GM12878 (cell line): ENCODE measurements at regions not wholly inside any gene's neighbourhood (a gene's known extent, or its start where the extent isn't known, plus 50 kb on each side); places are given as distances from the start of the nearest gene placed in this dataset.

Experiments
- BCL3 ChIP-seq: IDR thresholded peaks from 2 replicates; pipeline ENCODE4 v1.6.1; 2011; ENCODE audit warnings: borderline replicate concordance, low read depth, mild to moderate bottlenecking, moderate library complexity, low read length; ENCODE audit not compliant: insufficient read depth, poor library complexity, severe bottlenecking
- BMI1 ChIP-seq: fragments of 450-650 bp; IDR thresholded peaks from 2 replicates; pipeline ENCODE4 v1.6.1; 2016; ENCODE audit warnings: mild to moderate bottlenecking, moderate library complexity, borderline replicate concordance
- DPF2 ChIP-seq: fragments of 450-650 bp; IDR thresholded peaks from 2 replicates; pipeline ENCODE4 v1.6.1; 2017; ENCODE audit warnings: mild to moderate bottlenecking
- EZH2 ChIP-seq: IDR thresholded peaks from 2 replicates; pipeline ENCODE4 v1.6.1; 2012; ENCODE audit warnings: low read depth, mild to moderate bottlenecking, control low read depth, inconsistent platforms, low read length, borderline replicate concordance; ENCODE audit not compliant: control insufficient read depth
- HCFC1 ChIP-seq: fragments of 150-350 bp; IDR thresholded peaks from 2 replicates; pipeline ENCODE4 v1.6.1; 2014; ENCODE audit warnings: low read length
- IKZF2 ChIP-seq, 2 experiments: fragments of 450-650 bp; IDR thresholded peaks; 2 replicates each; pipeline ENCODE4 v1.6.1; 2017; ENCODE audit warnings: mild to moderate bottlenecking in 2 of 2, moderate library complexity in 2 of 2
- IRF4 ChIP-seq: IDR thresholded peaks from 2 replicates; pipeline ENCODE4 v1.6.1; 2011; ENCODE audit warnings: low read depth, low read length
- KDM1A ChIP-seq: fragments of 200-600 bp; sonication (generic); IDR thresholded peaks from 2 replicates; pipeline ENCODE4 v1.6.1; 2016; ENCODE audit warnings: borderline replicate concordance
- NFYA ChIP-seq: IDR thresholded peaks from 2 replicates; pipeline ENCODE4 v1.6.1; 2011; ENCODE audit warnings: low read depth, mild to moderate bottlenecking, low read length, improper control_type of control experiment, borderline replicate concordance
- NR2F1 ChIP-seq: fragments of 450-650 bp; conservative IDR thresholded peaks from 2 replicates; pipeline ENCODE4 v1.6.1; 2017; ENCODE audit warnings: mild to moderate bottlenecking
- RB1 ChIP-seq: fragments of 450-650 bp; formaldehyde crosslinking; IDR thresholded peaks from 2 replicates; pipeline ENCODE4 v1.6.1; 2017; ENCODE audit warnings: mild to moderate bottlenecking, borderline replicate concordance
- RCOR1 ChIP-seq: conservative IDR thresholded peaks from 2 replicates; pipeline ENCODE4 v1.6.1; 2012; ENCODE audit warnings: low read depth, low read length, improper control_type of control experiment
- RELA ChIP-seq: fragments of 450-650 bp; IDR thresholded peaks from 2 replicates; pipeline ENCODE4 v1.8.0; 2014; ENCODE audit warnings: borderline replicate concordance; ENCODE audit not compliant: partially characterized antibody
- SMARCA5 ChIP-seq: fragments of 450-650 bp; IDR thresholded peaks from 2 replicates; pipeline ENCODE4 v1.6.1; 2017; ENCODE audit warnings: mild to moderate bottlenecking
- SP1 ChIP-seq: IDR thresholded peaks from one replicate; pipeline ENCODE4 v1.6.1; 2011; ENCODE audit warnings: low read depth, low read length
- SPI1 ChIP-seq: IDR thresholded peaks from 2 replicates; pipeline ENCODE4 v1.6.1; 2011; ENCODE audit warnings: low read depth, mild to moderate bottlenecking, low read length, moderate library complexity, borderline replicate concordance; ENCODE audit not compliant: insufficient read depth
- TAF1 ChIP-seq: IDR thresholded peaks from 2 replicates; pipeline ENCODE4 v1.6.1; 2011; ENCODE audit warnings: mild to moderate bottlenecking, low read depth, low read length, borderline replicate concordance
- USF1 ChIP-seq: IDR thresholded peaks from 2 replicates; pipeline ENCODE4 v1.6.1; 2011; ENCODE audit warnings: borderline replicate concordance, low read depth, mild to moderate bottlenecking, moderate library complexity, mixed read lengths, low read length; ENCODE audit not compliant: insufficient read depth; ENCODE audit errors: extremely low read length
- ZBTB11 ChIP-seq: fragments of 450-650 bp; formaldehyde crosslinking; IDR thresholded peaks from 2 replicates; pipeline ENCODE4 v1.5.0; 2022; ENCODE audit warnings: mild to moderate bottlenecking, missing genetic modification characterization
- ZNF217 ChIP-seq: fragments of 450-650 bp; IDR thresholded peaks from 2 replicates; pipeline ENCODE4 v1.6.1; 2017; ENCODE audit warnings: antibody characterized with exemption, mild to moderate bottlenecking
- ZNF24 ChIP-seq: fragments of 450-650 bp; IDR thresholded peaks from 2 replicates; pipeline ENCODE4 v1.6.1; 2017; ENCODE audit warnings: antibody characterized with exemption, mild to moderate bottlenecking
- TF ChIP-seq, protein P1 (sequence below): IDR thresholded peaks from 2 replicates; pipeline ENCODE4 v1.6.1; 2012; ENCODE audit warnings: low read depth, low read length, improper control_type of control experiment
- TF ChIP-seq, protein P2 (sequence below): IDR thresholded peaks from 2 replicates; pipeline ENCODE4 v1.6.1; 2011; ENCODE audit warnings: low read depth, mild to moderate bottlenecking, low read length, moderate library complexity, borderline replicate concordance; ENCODE audit errors: extremely low read depth

DNA sequence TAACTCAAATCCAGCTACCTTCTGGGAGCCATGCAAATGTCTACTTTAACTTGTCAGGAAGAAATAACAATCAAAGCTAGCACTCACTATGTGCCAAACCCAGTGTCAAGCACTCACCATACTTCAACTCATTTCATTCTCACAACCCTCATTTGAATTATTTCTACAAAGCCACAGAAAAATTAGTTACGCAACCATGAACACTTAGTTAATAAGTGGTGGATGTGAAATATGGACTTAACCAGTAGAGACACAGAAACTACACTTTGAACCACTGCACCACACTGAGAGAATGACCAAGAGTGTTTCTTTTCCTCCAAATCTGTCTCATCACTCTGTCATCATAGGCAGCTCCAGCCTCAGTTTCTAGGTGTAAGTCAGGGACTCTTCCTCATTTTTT is 91.0 kb upstream of the MBNL1 start (continued):
- TF ChIP-seq ZBTB11 (CRISPR knock-in tag) (no peak), SMARCA5 (no peak), RELA (no peak), NFYA (no peak), DPF2 (no peak), SPI1 (no peak), NR2F1 (peak; percentile 54), HCFC1 (no peak), SP1 (no peak), ZNF24 (peak; percentile 61; the same call in 1 of the 2 replicates), TAF1 (no peak), IRF4 (no peak), IKZF2 (IDR thresholded peaks at IDR 0.05) (peak in 1 of 2 experiments; percentile 47; a peak in 2 of 4 replicates), ZNF217 (no peak), RB1 (no peak), BCL3 (no peak), EZH2 (no peak), BMI1 (no peak), RCOR1 (no peak), KDM1A (no peak), USF1 (no peak)
- TF ChIP-seq, protein P1, sequence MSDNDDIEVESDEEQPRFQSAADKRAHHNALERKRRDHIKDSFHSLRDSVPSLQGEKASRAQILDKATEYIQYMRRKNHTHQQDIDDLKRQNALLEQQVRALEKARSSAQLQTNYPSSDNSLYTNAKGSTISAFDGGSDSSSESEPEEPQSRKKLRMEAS = no peak
- TF ChIP-seq, protein P2, sequence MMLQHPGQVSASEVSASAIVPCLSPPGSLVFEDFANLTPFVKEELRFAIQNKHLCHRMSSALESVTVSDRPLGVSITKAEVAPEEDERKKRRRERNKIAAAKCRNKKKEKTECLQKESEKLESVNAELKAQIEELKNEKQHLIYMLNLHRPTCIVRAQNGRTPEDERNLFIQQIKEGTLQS = no peak
